ENCODE measurements at regions not wholly inside any gene's neighbourhood (a gene's known extent, or its start where the extent isn't known, plus 50 kb on each side); places are given as distances from the start of the nearest gene placed in this dataset.

- no peak overlapping the region for H3K4me2 ChIP-seq (replicated peaks; ENCODE audit: extremely low read depth, low read length, poor library complexity, severe bottlenecking)
- no peaks in the 10 kb centered on the region for H3K79me2 ChIP-seq (ENCODE audit: insufficient read depth, low read length)
- no peak overlapping the region for H3K4me3 ChIP-seq (replicated peaks in 1 of 3; ENCODE audit: low read depth in 2 of 3, low read length in 3 of 3)
- H3K27me3 ChIP-seq (ENCODE audit: control insufficient read depth in 2 of 2, insufficient read depth in 2 of 2, low read length in 2 of 2), result no peaks in the 10 kb centered on the region
- no peak overlapping the region for H3K27ac Mint-ChIP-seq
- H3K4me1 ChIP-seq (ENCODE audit: control insufficient read depth in 1 of 2, insufficient read depth in 2 of 2, low read length in 2 of 2), result no peaks in the 10 kb centered on the region
- H3K27ac ChIP-seq (ENCODE audit: low read depth in 1 of 2, low read length in 2 of 2), result no peak overlapping the region
- H3K9ac ChIP-seq (ENCODE audit: insufficient read depth, low read length, poor library complexity, severe bottlenecking), result no peak overlapping the region
- intact Hi-C loops (cut with micrococcal nuclease), result no loop called here
- no peaks in the 10 kb centered on the region for H3K27me3 Mint-ChIP-seq (ENCODE audit: low read depth in 3 of 3)
- peaks cover 0 to 1% (median 0%) of the 10 kb centered on the region in 7 donors for H3K9me3 Mint-ChIP-seq
- no CpG with 5 or more reads among the region's 1 CpG for WGBS (ENCODE audit: insufficient coverage)
- H2AFZ ChIP-seq (ENCODE audit: insufficient read depth, low read depth, low read length, poor library complexity, severe bottlenecking), result no peak overlapping the region
- no peaks in the 10 kb centered on the region for H3K36me3 Mint-ChIP-seq
- H4K20me1 ChIP-seq (ENCODE audit: insufficient read depth, low read length), result no peaks in the 10 kb centered on the region
- no peaks in the 10 kb centered on the region for H3K36me3 ChIP-seq (replicated peaks in 1 of 2; ENCODE audit: control insufficient read depth in 1 of 2, insufficient read depth in 2 of 2, low read length in 2 of 2)
- no peak overlapping the region for H3K4me3 Mint-ChIP-seq
- H3K4me1 Mint-ChIP-seq, result no peaks in the 10 kb centered on the region
- no peaks in the 10 kb centered on the region for H3K9me3 ChIP-seq (replicated peaks in 1 of 2; ENCODE audit: control insufficient read depth in 1 of 2, insufficient read depth in 1 of 2, low read length in 2 of 2)
- DNase-seq, result no peak
- TF ChIP-seq CTCF (IDR thresholded peaks at IDR 0.05), result no peak
Observed at GRCh38 chr4:116881077-116881476, 204.3 kb downstream of the TRAM1L1 start.

- no peak overlapping the region for H3K27ac Mint-ChIP-seq
Observed at GRCh38 chr4:116880625-116881024, 204.8 kb downstream of the TRAM1L1 start.

More at GRCh38 chr4:116880625-116881024, 204.8 kb downstream of the TRAM1L1 start:
- H3K4me1 Mint-ChIP-seq, result no peaks in the 10 kb centered on the region
- H3K36me3 Mint-ChIP-seq, result no peaks in the 10 kb centered on the region
- H3K9ac ChIP-seq (ENCODE audit: insufficient read depth, low read length, poor library complexity, severe bottlenecking), result no peak overlapping the region
- H3K9me3 ChIP-seq (replicated peaks in 1 of 2; ENCODE audit: control insufficient read depth in 1 of 2, insufficient read depth in 1 of 2, low read length in 2 of 2), result no peaks in the 10 kb centered on the region
- no peaks in the 10 kb centered on the region for H3K79me2 ChIP-seq (ENCODE audit: insufficient read depth, low read length)
- no peaks in the 10 kb centered on the region for H3K4me1 ChIP-seq (ENCODE audit: control insufficient read depth in 1 of 2, insufficient read depth in 2 of 2, low read length in 2 of 2)
- intact Hi-C loops (cut with micrococcal nuclease), result no loop called here
- no peaks in the 10 kb centered on the region for H3K36me3 ChIP-seq (replicated peaks in 1 of 2; ENCODE audit: control insufficient read depth in 1 of 2, insufficient read depth in 2 of 2, low read length in 2 of 2)
- H3K4me2 ChIP-seq (replicated peaks; ENCODE audit: extremely low read depth, low read length, poor library complexity, severe bottlenecking), result no peak overlapping the region
- no peaks in the 10 kb centered on the region for H3K27me3 ChIP-seq (ENCODE audit: control insufficient read depth in 2 of 2, insufficient read depth in 2 of 2, low read length in 2 of 2)
- H3K4me3 Mint-ChIP-seq, result no peak overlapping the region
- no peak overlapping the region for H2AFZ ChIP-seq (ENCODE audit: insufficient read depth, low read depth, low read length, poor library complexity, severe bottlenecking)
- H3K9me3 Mint-ChIP-seq, result peaks cover 0 to 1% (median 0%) of the 10 kb centered on the region in 7 donors
- TF ChIP-seq CTCF (IDR thresholded peaks at IDR 0.05), result no peak
- no CpG with 5 or more reads among the region's 1 CpG for WGBS (ENCODE audit: insufficient coverage)
- H3K27me3 Mint-ChIP-seq (ENCODE audit: low read depth in 3 of 3), result no peaks in the 10 kb centered on the region
- DNase-seq, result no peak
- no peak overlapping the region for H3K4me3 ChIP-seq (replicated peaks in 1 of 3; ENCODE audit: low read depth in 2 of 3, low read length in 3 of 3)
- H3K27ac ChIP-seq (ENCODE audit: low read depth in 1 of 2, low read length in 2 of 2), result no peak overlapping the region
- no peaks in the 10 kb centered on the region for H4K20me1 ChIP-seq (ENCODE audit: insufficient read depth, low read length)

Measured in CD14-positive monocyte (primary cell).